ENCODE measurements at regions not wholly inside any gene's neighbourhood (a gene's known extent, or its start where the extent isn't known, plus 50 kb on each side); places are given as distances from the start of the nearest gene placed in this dataset.

DNA sequence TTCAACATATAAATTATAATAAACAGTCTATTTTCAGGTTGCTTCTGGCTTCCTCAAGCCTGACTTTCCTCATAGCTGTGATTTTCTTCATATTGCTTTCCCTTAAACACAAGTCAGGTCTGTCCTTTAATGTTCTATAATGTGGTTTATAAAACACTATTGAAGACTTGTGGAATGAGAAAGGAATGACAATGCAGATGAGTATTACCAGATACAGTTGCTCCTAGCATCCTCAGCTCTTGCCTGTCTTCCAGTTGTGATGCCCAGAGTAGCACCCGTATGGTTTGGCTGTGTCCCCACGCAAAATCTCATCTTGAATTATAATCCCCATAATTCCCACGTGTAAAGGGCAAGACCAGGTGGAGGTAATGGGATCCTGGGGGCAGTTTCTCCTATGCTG lies 265.7 kb upstream of the BOD1L1 start:
- H2AK5ac ChIP-seq (ENCODE audit: low read depth, low read length) = no peak overlapping the region
- no peak overlapping the region for H3K18ac ChIP-seq (ENCODE audit: extremely low read depth, low read length)
- no peaks in the 10 kb centered on the region for H3K36me3 ChIP-seq (ENCODE audit: control insufficient read depth in 2 of 4, insufficient read depth in 4 of 4, low read length in 3 of 4)
- no peak overlapping the region for H4K8ac ChIP-seq (ENCODE audit: extremely low read depth, insufficient read depth, low read length)
- H3K23ac ChIP-seq (ENCODE audit: insufficient read length) = no peak overlapping the region
- no peak overlapping the region for H2BK12ac ChIP-seq (ENCODE audit: low read depth, low read length)
- no peak overlapping the region for H2AFZ ChIP-seq (ENCODE audit: low read length)
- H2BK15ac ChIP-seq (ENCODE audit: low read length) = no peak overlapping the region
- TF ChIP-seq MAFK (IDR thresholded peaks at IDR 0.05; ENCODE audit: low read depth, low read length) (no peak), SIX5 (IDR thresholded peaks at IDR 0.05; ENCODE audit: low read depth, low read length) (no peak), CHD1 (IDR thresholded peaks at IDR 0.05; ENCODE audit: low read depth, low read length) (no peak), SIN3A (conservative IDR thresholded peaks at IDR 0.05 in 1 of 2, IDR thresholded peaks at IDR 0.05 in 1 of 2; ENCODE audit: low read depth in 1 of 2, low read length in 2 of 2) (no peak), PHF8 (conservative IDR thresholded peaks at IDR 0.05; ENCODE audit: low read depth, low read length) (no peak), ASH2L (IDR thresholded peaks at IDR 0.05; ENCODE audit: low read length) (no peak), JUN (IDR thresholded peaks at IDR 0.05; ENCODE audit: low read depth, low read length) (no peak), SUZ12 (IDR thresholded peaks at IDR 0.05; ENCODE audit: low read length) (no peak), CTBP2 (IDR thresholded peaks at IDR 0.05; ENCODE audit: borderline replicate concordance, insufficient read depth, insufficient read length, low read length) (no peak), KDM4A (IDR thresholded peaks at IDR 0.05; ENCODE audit: low read depth, low read length, severe bottlenecking) (no peak), RXRA (IDR thresholded peaks at IDR 0.05; ENCODE audit: insufficient read depth, low read depth, low read length) (no peak)
- TF ChIP-seq, protein P1, sequence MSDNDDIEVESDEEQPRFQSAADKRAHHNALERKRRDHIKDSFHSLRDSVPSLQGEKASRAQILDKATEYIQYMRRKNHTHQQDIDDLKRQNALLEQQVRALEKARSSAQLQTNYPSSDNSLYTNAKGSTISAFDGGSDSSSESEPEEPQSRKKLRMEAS (IDR thresholded peaks at IDR 0.05) = no peak
- TF ChIP-seq, protein P2, sequence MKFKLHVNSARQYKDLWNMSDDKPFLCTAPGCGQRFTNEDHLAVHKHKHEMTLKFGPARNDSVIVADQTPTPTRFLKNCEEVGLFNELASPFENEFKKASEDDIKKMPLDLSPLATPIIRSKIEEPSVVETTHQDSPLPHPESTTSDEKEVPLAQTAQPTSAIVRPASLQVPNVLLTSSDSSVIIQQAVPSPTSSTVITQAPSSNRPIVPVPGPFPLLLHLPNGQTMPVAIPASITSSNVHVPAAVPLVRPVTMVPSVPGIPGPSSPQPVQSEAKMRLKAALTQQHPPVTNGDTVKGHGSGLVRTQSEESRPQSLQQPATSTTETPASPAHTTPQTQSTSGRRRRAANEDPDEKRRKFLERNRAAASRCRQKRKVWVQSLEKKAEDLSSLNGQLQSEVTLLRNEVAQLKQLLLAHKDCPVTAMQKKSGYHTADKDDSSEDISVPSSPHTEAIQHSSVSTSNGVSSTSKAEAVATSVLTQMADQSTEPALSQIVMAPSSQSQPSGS (IDR thresholded peaks at IDR 0.05; ENCODE audit: low read length) = no peak
- no peaks in the 10 kb centered on the region for H3K79me2 ChIP-seq (ENCODE audit: control insufficient read depth in 1 of 2, insufficient read depth in 2 of 2, low read length in 2 of 2)
- POLR2A ChIA-PET (ENCODE audit: partially characterized antibody) = no interaction called here
- H3K23me2 ChIP-seq (ENCODE audit: low read depth, low read length) = no peaks in the 10 kb centered on the region
- no peaks in the 10 kb centered on the region for H3K4me1 ChIP-seq (replicated peaks in 1 of 4; ENCODE audit: control insufficient read depth in 3 of 4, insufficient read depth in 4 of 4, low read length in 3 of 4)
- H3K79me1 ChIP-seq (ENCODE audit: low read depth, low read length) = no peaks in the 10 kb centered on the region
- no peaks in the 10 kb centered on the region for H3K9me3 ChIP-seq (ENCODE audit: insufficient read depth in 2 of 2, low read depth in 1 of 2, low read length in 1 of 2)
- no peak overlapping the region for H2BK120ac ChIP-seq (replicated peaks; ENCODE audit: low read depth, low read length)
- 89% methylated on average over 3 of the region's 3 CpGs; no CpG with 5 or more reads in 1 of the 2 experiments for WGBS, 2 experiments (ENCODE audit: extremely low coverage in 1 of 2, insufficient coverage in 1 of 2, insufficient read length in 1 of 2, insufficient replicate concordance in 2 of 2, low coverage in 1 of 2, low lambda C conversion rate in 2 of 2, missing lambda C conversion rate in 1 of 2)
- H3K27me3 ChIP-seq (replicated peaks in 1 of 4; ENCODE audit: control insufficient read depth in 3 of 4, extremely low read depth in 1 of 4, insufficient read depth in 3 of 4, low read length in 3 of 4) = no peaks in the 10 kb centered on the region
- H4K91ac ChIP-seq (replicated peaks; ENCODE audit: insufficient read length, low read length) = no peak overlapping the region
- H3K4me2 ChIP-seq (ENCODE audit: insufficient read depth in 1 of 2, low read depth in 2 of 2, low read length in 2 of 2) = no peak overlapping the region
- no peak overlapping the region for H3K56ac ChIP-seq (replicated peaks; ENCODE audit: insufficient read length, low read depth, low read length)
- H2BK5ac ChIP-seq (ENCODE audit: low read depth, low read length) = no peak overlapping the region
- H2BK20ac ChIP-seq (ENCODE audit: low read length) = no peak overlapping the region
- no peak for DNase-seq (ENCODE audit: low read depth in 1 of 2, low spot score in 2 of 2)
- H4K5ac ChIP-seq (ENCODE audit: insufficient read length, low read depth, low read length) = no peak overlapping the region
- CTCF ChIA-PET (ENCODE audit: partially characterized antibody) = interaction anchor here (1.2 to 1.4 kb wide), 2 partner anchors 13 to 371 kb away, joined by 3 to 5 read pairs; no protein-coding TSS in a partner anchor
- H3K4me3 ChIP-seq (ENCODE audit: extremely low read depth in 1 of 4, insufficient read depth in 2 of 4, low read depth in 3 of 4, low read length in 4 of 4) = no peak overlapping the region
- H4K20me1 ChIP-seq (replicated peaks in 1 of 2; ENCODE audit: control insufficient read depth in 1 of 2, insufficient read depth in 2 of 2, low read length in 2 of 2) = no peaks in the 10 kb centered on the region
- FAIRE-seq = no peak
- no peak overlapping the region for H3K9ac ChIP-seq (replicated peaks in 1 of 4; ENCODE audit: extremely low read depth in 1 of 4, low read depth in 3 of 4, low read length in 3 of 4)
- no peak overlapping the region for H3K27ac ChIP-seq (ENCODE audit: low read depth, low read length)
- H3K14ac ChIP-seq (ENCODE audit: insufficient read length) = no peak overlapping the region
- no peak overlapping the region for H3K4ac ChIP-seq (replicated peaks; ENCODE audit: insufficient read length, low read depth, low read length)

Data from H1 (cell line).